ENCODE measurements at regions not wholly inside any gene's neighbourhood (a gene's known extent, or its start where the extent isn't known, plus 50 kb on each side); places are given as distances from the start of the nearest gene placed in this dataset.
"Not testable (repeated sequence)": the region's sequence is repeated elsewhere in the genome, so short reads cannot be mapped to it uniquely, and the experiment has no call there.

- Histone ChIP-seq H3K36me3 (no peaks in the 10 kb centered on the region), H3K27ac (no peak overlapping the region), H3K9me3 (no peaks in the 10 kb centered on the region), H3K27me3 (no peaks in the 10 kb centered on the region), H3K4me3 (no peak overlapping the region), H3K4me1 (no peaks in the 10 kb centered on the region)
- TF ChIP-seq CTCF (IDR thresholded peaks at IDR 0.05) (no peak), POLR2A (IDR thresholded peaks at IDR 0.05) (no peak)
- DNase-seq, result no peak
Measured at GRCh38 chr7:65225422-65226006, 148.1 kb upstream of the ZNF92 start.

GRCh38 chr7:65222655-65223054 is 151.0 kb upstream of the ZNF92 start:
- no peaks in the 10 kb centered on the region for H3K9me3 ChIP-seq
- H3K27ac ChIP-seq, result no peak overlapping the region
- no peak for DNase-seq
- H3K27me3 ChIP-seq, result no peaks in the 10 kb centered on the region
- TF ChIP-seq CTCF (IDR thresholded peaks at IDR 0.05) (no peak), POLR2A (IDR thresholded peaks at IDR 0.05) (no peak)
- H3K4me1 ChIP-seq, result no peaks in the 10 kb centered on the region
- no peak overlapping the region for H3K4me3 ChIP-seq
- no peaks in the 10 kb centered on the region for H3K36me3 ChIP-seq

GRCh38 chr7:65221683-65222082 is 152.0 kb upstream of the ZNF92 start:
- no peaks in the 10 kb centered on the region for H3K9me3 ChIP-seq
- DNase-seq, result no peak
- TF ChIP-seq POLR2A (IDR thresholded peaks at IDR 0.05) (no peak), CTCF (IDR thresholded peaks at IDR 0.05) (no peak)
- H3K4me1 ChIP-seq, result no peaks in the 10 kb centered on the region
- H3K36me3 ChIP-seq, result no peaks in the 10 kb centered on the region
- H3K4me3 ChIP-seq, result no peak overlapping the region
- no peak overlapping the region for H3K27ac ChIP-seq
- no peaks in the 10 kb centered on the region for H3K27me3 ChIP-seq

- no peak for TF ChIP-seq POLR2A (IDR thresholded peaks at IDR 0.05)
- TF ChIP-seq CTCF (IDR thresholded peaks at IDR 0.05), result no peak
- Histone ChIP-seq H3K4me3 (no peak overlapping the region), H3K36me3 (no peaks in the 10 kb centered on the region), H3K27me3 (no peaks in the 10 kb centered on the region), H3K4me1 (no peaks in the 10 kb centered on the region), H3K27ac (no peak overlapping the region), H3K9me3 (no peaks in the 10 kb centered on the region)
- no peak for DNase-seq
Measured at GRCh38 chr7:65219623-65220022, 154.0 kb upstream of the ZNF92 start.

GRCh38 chr7:65216469-65216868 is 157.2 kb upstream of the ZNF92 start:
- Histone ChIP-seq H3K4me3 (no peak overlapping the region), H3K4me1 (no peaks in the 10 kb centered on the region), H3K9me3 (no peaks in the 10 kb centered on the region), H3K36me3 (no peaks in the 10 kb centered on the region), H3K27me3 (no peaks in the 10 kb centered on the region), H3K27ac (no peak overlapping the region)
- TF ChIP-seq CTCF (IDR thresholded peaks at IDR 0.05) (peak; percentile 40 to 70 (median 54)), POLR2A (IDR thresholded peaks at IDR 0.05) (no peak)
- DNase-seq, result peak in 2 of 3 donors; percentile 63 to 84

- H3K27ac ChIP-seq, H3K27me3 ChIP-seq, H3K9me3 ChIP-seq, H3K36me3 ChIP-seq, H3K4me1 ChIP-seq, H3K4me3 ChIP-seq, DNase-seq: not testable (repeated sequence)
Measured at GRCh38 chr7:65213260-65213659, 160.4 kb upstream of the ZNF92 start.

GRCh38 chr7:65199221-65199620 is 174.4 kb upstream of the ZNF92 start:
- H3K27me3 ChIP-seq, H3K36me3 ChIP-seq, H3K4me3 ChIP-seq, H3K9me3 ChIP-seq, DNase-seq, H3K27ac ChIP-seq, H3K4me1 ChIP-seq: not testable (repeated sequence)

GRCh38 chr7:65193334-65194058 is 180.2 kb upstream of the ZNF92 start:
- not testable (repeated sequence) for H3K36me3 ChIP-seq, H3K27me3 ChIP-seq, H3K9me3 ChIP-seq, H3K4me3 ChIP-seq, H3K27ac ChIP-seq, H3K4me1 ChIP-seq, DNase-seq

GRCh38 chr7:65177041-65177440 is 170.6 kb upstream of the ERV3-1 start:
- not testable (repeated sequence) for H3K4me1 ChIP-seq, H3K4me3 ChIP-seq, H3K27ac ChIP-seq, H3K9me3 ChIP-seq, H3K27me3 ChIP-seq, DNase-seq, H3K36me3 ChIP-seq

Measured in Peyer's patch (tissue), 4 donors.